COLO668 (cell line): ENCODE measurements at regions not wholly inside any gene's neighbourhood (a gene's known extent, or its start where the extent isn't known, plus 50 kb on each side); places are given as distances from the start of the nearest gene placed in this dataset.

Experiments
- DNase-seq: peaks from one replicate; lab custom pipeline; 2025; ENCODE audit not compliant: unreplicated experiment; lab: John Stamatoyannopoulos, UW

DNA sequence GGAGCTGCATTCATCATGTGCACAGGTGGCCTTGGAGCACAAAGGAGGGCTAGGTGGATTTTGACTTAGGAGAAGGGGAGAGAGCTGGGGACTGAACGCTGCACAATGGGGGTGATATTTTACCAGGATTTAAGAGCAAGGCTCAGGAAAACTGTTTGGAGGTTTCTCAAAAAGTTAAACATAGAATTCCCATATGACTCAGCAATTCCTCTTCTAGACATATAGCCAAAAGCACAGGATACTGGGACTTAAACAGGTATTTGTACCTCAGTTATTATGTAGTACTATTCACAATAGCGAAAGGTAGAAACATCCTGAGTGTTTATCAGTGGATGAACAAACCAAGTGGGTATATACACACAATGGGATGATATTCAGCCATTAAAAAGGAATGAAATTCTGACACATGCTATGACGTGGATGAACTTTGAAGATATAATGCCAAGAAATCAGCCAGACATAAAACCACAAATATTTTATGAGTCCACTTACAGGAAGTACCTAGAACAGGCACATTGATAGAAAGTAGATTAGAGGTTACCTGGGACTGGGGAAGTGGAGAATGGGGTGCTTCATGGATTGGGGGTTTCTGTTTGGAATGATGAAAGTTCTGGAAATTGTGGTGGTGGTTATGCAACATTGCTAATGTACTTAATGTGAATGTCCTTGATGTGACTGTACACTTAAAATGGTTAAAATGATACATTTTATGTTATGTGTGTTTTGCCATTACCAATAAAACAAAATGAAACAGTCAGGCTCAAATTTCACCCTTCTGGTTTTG is 216.9 kb downstream of the HAUS1 start:
- no peak for DNase-seq

DNA sequence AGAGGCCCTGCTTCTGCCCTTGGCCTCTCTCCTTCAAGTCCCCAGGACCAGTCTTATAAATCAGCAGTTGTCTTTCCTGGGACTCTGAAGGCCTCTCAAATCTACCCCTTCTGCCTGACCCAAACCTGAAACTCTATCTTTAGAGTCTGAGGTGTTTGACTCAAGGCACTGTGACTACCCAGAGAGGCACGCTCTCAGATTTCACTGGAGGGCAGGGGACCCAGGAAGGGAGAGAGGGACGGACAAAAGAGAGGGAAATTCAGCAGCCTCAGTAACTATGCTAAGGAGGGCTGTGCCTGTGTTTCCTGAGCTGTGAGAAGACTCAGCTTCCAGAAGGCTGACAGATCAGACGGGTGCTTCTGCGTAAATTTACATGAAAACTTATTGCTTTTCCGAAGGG is 217.8 kb downstream of the HAUS1 start:
- DNase-seq, result no peak

DNA sequence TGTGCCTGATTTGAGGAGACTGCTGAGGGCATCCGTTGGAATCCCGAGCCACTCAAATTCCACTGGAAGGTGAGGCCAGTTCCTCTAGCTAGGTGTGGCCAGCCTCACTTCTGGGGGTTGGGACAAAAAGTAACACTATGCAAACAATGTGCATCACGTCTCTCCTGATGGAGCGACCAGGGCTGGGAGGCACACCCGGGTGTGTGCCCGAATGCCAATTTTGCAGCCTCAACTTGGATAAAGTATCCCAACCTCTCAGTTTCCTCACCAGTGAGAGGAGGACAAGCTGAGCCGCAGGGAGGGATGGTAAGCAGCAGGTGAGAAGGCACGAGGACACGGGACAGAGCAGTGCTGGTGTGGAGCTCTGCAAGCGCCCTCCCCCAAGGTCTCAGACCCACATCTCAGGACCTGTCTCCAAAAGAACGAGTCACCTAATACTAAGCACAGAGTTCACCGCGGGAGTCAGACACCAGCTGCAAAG is 218.3 kb downstream of the HAUS1 start:
- DNase-seq, result no peak

DNA sequence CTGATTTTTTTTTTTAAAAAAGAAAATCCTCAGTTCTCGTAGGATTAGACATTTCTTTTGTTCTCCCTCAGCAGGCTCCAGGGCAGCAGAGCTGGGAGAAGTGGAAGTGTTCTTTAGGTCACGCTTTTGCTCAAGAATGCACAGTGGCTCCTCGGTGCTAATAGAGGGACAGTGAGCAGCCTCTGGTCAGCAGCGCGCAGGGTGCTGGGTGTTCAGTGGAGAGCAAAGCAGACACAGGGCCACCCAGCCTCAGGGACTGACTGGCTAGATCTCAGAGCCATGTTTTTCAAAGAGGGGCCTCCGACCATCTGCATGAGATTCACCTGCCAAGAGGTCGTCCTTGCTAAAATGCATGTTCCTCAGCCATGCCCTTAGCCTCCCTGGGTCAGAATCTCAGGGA is 218.8 kb downstream of the HAUS1 start:
- DNase-seq, result no peak

DNA sequence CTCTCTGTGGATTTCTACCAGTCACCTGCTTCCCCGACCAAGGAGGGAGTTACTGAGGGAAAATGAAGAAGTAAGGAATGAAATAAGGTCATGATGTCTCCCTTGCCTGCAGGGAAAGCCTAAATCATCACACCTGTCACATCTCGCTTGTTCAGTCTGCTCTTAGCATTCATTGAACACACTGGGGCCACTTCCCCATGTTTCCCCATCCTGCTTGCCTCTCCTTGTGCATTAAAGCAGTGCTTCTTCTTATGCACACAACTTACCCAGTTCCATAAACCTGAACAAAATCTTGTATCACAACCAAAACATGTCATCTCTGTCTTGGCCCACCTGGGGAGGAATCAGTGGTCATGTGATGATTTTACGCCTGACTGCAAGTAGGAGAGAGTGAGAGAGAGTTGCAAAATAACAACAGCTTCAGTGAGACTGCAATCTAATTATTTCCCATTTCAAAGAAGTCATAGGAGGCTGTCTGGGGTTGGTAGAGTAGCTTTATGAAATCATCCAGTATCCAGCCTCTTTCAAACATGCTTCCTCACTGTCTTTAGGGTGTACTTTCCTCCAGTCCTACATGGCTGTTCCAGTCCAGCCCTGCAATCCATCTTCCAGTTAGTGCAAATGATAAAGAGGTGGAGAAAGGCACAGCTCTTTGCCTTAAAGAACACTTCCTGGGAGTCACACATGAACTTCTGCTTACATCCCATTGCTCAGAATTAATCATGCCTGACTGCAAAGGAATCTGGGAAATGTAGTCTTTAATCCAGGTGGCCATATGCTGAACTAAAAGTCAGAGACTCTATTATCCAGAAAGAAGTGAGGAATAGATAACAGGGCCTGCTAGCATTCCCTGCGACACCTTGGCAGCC is 220.1 kb downstream of the HAUS1 start:
- DNase-seq, result no peak

DNA sequence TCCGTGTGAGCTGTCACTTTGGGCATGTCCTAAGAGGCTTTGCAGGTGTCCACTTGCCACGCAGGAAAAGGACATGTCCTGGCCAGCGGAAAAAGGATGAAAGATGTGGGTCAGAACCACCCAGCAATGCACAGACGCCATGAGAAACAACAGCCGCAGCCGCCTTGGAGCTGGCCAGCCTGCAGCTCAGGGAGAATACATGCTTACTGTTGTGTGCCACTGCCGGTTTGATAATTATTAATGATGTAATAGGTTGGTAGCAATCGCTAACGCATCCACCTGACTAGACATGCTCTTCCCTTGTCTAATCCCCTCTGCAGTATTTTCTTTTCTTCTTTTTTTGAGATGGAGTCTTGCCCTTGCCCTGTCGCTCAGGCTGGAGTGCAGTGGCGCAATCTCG is 221.7 kb downstream of the HAUS1 start:
- no peak for DNase-seq

DNA sequence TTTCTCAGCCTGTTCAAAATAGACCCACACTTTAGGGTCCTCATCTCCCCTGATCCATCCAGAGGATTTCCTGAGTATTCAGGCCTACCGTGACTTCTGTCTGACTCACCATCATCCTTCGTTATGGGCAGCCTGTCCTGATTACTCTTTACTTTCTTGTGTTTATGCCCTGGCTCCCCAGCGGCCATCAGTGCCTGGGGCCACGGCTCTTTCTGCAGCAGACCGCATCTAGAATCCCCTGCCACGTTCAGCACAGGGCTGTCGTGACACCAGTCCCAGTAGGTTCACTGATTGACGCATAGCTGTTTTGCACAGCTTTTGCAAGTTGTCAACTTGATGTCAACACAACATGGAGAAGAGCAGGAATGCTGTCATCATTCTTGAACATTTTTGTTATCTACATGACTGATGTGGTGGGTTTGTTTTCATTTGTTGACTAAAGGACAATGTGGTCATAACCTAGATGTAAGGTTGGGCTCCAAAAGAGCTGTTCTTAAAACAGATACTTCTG is 225.6 kb downstream of the HAUS1 start:
- DNase-seq, result no peak

DNA sequence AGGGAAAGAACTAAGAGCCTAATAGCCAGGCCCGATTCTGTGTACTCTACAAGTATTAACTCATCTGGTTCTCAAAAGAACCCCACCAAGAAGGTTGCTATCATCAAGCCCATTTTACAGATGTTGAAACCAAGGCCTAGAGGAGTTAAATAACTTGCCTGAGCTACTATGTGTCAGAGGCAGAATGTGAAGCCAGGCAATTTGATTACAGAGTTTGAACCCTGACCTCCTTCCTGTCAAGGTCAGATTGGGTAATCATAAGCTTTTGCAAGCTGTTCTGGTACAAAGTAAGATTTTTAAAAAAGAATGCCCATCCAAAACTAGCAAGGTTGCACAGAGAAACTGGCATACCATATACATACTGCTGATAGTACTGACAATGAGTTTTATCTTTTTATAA is 227.1 kb downstream of the HAUS1 start:
- DNase-seq, result no peak

DNA sequence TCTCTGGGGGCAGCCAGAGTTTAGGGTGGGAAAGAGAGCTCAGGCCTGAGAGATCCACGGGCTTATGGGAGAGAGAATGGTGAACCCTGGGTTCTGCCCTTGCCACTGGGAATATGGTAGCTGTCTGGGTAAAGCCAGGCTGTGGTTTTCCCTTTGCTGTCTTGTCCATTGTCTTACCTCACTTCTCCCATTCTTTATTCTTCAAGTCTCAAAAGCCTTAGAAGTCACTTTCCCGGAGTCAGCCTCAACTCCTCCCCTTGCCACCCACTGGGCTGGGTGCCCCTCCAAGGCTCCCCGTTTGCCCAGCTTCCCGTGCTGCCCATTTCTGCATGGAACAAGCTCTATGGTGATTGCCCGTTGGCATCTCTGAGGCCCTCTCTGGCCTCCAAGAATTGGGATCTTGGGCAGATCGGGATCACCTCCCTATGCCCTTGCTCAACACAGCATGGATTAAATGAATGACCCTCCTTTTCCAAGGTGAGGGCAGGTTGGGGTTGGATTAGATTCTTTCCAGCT is 228.2 kb downstream of the HAUS1 start:
- no peak for DNase-seq

DNA sequence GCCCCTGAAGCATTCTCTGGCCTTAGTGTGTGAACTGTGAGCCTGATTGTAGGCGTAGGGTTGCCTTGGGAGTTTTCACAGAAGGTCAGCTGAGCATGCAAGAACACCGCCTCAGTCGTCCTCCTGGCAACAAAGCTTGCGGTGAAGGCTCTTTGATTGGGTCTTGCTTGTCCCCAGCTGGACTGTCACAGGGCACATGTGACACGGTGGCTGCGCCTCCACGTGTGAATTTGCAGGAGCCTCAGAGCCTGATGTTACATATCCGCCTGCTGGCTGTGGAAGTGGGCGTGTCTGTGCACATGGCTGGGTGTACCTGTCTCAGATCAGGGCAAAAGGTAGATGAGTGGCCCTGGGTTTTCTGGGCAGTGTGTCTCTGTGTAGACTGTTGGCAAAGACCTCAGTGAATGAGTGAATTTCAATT is 228.7 kb downstream of the HAUS1 start:
- DNase-seq, result peak; percentile 36

DNA sequence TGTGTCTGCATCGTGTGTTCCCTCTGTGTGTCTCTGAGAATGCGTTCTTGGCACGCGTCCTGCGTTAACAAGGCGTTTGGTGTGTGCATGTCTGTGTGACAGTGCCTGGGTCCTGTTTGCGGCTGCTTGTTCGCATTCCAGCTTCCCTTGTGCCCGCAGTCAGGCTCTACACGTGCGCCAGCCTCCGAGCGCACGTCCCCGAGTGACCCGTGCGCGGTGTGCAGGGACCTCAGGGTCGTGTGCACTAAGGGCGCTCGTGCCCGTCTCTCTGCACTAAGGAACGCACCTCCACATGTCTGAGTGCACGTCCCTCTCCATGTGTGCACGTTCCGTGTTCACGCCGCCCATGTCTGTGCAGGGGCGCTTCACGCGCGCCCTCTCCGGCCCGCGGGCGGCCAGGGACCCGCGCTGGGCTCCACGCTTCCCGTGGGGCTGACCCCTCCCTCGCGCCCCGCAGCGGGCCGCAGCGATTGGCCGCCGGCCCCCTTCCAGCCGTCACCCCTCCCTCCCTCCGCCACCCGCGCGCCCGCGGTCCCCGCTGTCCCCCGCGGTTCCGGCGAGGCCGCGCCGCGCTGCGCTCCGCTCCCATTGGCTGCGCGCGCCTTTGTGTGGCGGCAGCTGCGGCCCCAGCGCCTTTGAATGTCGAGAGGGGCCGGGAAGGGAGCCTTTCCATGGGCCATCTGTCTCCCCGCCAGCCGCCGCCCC is 229.4 kb downstream of the HAUS1 start:
- DNase-seq, result peak; percentile 88

DNA sequence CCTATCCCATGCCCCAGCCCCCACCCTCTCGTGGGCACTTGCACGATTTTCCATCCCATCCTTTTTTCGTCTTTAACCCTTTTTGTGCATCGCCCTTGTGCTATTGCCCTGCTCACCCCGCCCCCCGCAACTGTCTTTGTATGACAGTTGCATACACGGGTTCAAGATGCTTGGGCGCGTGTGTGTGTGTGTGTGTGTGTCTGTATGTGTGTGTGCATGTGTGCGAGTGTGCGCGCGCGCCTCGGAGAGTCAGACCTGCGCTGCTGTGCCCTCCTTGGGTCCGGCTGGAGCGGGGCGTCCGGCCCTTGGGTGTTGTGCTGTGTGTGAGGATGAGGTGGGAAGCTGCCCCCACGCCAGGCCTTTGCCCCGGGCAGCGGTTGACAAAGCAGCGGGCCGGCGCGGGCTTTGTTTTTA is 230.7 kb downstream of the HAUS1 start:
- peak; percentile 71 for DNase-seq

DNA sequence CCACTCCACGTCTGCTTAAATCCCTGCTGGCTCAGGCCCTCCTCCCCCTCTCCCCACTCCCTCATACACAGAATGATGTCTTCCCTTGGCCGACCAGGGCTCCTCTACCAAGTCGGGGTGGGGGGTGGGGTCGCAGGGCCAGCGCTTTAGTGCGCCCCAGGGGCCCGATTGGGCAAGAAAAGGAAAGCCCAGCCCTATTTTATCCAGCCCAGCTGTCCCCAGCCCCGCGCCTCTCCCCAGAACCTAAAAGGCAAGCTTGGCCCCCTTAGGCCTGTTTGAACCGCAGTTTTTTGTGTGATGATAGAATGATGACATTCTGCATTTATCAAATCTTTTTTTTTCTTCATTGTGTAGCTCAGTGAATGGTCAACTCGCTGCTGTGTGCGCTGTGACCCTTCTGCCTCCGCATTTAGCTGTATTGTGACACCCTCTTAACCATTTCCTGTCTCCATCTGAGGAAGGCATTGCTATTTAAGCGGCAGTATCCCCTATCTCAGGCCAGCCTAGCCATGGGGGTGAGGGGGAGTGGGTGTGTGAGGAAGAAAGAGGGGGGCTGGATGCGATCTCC is 231.4 kb downstream of the HAUS1 start:
- DNase-seq, result no peak

DNA sequence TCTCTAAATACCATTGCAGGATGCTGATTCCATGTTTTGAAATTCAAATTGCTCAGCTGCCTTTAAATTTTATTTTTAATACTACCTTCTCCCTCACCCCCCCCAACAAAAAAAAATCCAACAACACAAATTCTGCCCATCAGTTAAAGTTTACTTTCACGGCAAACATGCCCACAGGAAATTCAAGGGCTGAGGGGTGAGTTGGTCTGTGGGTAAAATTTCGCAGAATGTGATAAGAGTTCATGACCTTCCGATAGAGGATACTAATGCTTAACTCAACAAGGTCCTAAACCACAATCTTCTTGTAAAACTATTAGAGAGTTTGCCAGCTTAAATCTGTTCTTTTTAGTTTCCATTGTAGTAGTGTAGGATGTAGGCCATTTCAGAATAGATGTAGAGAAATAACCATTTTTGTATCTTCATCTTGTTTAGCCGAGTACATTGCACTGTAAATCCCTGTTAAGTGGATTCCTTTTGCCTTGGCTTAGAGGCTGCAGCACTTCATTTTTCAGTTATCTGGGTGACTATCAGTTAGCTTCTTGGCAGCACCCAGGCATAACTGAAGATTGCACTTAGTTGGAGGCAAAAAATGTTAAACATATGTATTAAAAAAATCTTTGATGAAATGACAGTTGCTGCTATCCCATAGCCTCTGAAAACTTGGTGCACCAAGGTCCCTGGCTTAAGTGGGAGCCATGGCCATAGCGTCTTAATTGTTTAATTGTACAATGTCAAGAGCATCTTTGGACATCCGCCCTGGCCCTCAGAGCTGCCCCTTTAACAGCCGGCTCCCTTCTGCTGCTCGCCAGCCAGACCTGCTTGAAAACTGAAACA is 232.3 kb downstream of the HAUS1 start:
- no peak for DNase-seq

DNA sequence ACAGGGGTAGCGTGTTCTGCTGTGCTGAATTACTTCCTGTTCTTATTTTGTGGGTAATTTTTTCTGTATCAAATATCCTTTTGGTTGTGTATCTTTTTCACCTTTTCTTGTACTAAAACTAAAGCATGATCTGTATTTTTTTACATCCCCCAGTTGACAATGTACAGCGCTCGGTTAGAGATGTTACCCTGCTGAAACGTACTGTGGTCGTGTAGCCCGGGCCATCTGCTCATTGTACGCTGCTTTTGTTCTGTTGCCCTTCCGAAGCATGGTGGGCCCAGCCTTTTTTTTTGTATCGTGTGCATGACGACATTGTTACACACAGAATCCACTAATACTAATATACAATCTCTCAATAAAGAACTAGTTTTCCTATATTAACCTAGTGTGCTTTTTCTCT is 233.1 kb downstream of the HAUS1 start:
- no peak for DNase-seq

DNA sequence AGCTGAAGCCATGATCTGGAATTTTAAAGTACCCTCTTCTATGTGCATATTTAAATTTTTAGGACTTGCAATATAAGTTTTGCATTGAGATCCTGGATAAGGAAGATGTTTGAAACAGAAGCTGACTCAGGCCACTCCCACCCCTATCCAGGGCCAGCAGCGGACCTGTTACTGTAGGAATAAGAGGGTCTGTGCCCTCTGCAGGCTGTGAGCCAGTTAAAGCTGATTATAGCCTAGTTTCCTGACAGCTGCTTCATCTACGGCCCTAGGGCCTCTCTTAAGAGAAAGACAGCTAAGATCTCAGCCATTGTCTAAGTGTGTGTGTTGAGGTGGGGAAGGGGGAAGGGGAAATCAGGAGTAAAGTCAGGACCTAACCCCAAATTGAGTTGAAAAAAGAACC is 234.0 kb downstream of the HAUS1 start:
- no peak for DNase-seq

DNA sequence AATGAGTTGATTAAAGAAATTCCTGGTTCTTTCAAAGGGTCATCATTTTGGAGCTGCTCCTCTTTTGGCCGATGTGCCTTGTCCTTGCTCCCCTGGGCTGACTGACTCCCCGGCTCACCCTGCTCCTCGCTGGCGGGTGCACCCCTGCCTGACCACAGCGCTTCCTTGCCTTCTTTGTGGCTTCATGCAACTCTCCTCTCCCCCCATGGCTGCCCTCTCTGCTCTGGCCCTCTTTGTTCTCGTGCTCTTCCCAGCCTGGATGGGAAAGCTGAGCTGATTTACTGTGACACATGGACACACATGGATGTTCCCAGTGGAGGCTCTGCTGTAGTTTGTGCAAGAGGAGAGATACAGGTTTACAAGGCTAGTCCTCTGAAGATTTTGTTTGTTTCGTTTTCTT is 234.6 kb downstream of the HAUS1 start:
- no peak for DNase-seq

DNA sequence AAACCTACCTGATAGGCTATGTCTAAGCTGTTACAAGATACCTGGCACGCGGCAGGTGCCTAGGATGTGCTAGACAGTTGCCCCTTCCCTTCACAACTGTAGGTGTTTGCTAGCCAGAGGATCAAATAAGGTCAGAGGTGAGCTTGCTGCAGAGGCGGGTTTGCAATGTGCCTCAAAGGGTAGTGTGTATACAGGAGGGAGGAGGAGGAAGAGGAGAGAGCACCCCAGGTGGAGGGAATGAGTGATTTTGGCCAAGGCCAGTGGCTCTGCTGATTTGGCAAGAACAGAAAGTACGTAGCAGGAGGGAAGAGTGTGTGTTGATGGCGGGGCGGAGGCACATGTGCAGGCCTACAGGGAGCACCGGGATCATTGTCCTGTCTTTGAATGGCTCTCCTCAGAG is 236.5 kb downstream of the HAUS1 start:
- DNase-seq, result no peak

DNA sequence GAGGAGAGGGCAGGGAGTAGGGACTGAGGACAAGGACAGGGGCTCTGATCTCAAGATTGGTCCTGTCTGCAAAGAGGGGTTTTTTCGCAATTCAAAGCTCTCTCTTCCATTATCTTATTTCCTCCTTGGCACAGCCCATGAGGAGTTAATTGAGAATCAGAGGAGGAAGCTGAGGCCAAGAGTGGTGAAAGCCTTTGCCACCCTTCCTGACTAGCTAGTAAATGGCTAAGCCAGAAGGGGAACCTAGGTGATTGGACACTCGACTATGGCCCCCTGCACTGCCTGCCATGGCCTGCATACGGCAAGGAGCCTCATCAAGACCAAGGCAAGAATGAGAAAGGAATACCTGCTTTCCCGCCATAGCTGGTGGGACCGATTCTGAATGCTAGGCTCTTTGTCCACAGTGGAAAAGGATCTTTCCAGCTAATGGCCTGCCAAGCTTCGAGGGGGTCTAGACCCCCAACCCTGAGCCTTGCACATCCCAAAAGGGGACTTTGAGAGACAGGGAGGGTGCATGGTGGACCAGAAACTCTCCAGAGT is 237.9 kb downstream of the HAUS1 start:
- no peak for DNase-seq

DNA sequence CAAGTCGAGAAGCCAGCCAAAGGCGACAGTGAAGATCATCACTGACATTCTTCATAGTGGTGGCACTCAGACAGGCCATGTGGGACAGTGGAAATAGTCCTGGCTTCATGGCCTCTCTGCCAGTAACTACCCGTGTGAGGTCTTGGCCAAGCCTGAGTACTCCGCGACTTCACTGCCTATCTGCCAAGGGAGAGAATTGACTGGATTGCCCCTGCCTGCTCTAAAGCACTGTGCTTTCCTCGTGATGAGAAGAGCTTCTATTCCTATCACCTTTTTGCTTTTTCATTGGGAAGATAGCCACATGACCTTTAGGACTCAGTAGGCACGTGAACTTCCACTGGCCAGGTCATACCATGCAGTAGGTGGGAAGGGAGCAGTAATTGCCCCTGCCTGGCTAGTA is 239.3 kb downstream of the HAUS1 start:
- DNase-seq, result no peak
